Keratinocyte (primary cell): ENCODE measurements at regions not wholly inside any gene's neighbourhood (a gene's known extent, or its start where the extent isn't known, plus 50 kb on each side); places are given as distances from the start of the nearest gene placed in this dataset.

ENCODE experiments used
- CTCF ChIP-seq, 3 experiments: IDR thresholded peaks in 1 of 3; conservative IDR thresholded peaks in 1 of 3; optimal IDR thresholded peaks in 1 of 3; 2 replicates in 2 of 3; 3 replicates in 1 of 3; pipeline versions ENCODE3 to v1.5.1; 2011; ENCODE audit warnings: low read length in 3 of 3, mild to moderate bottlenecking in 3 of 3, moderate library complexity in 2 of 3, control low read depth in 1 of 3, inconsistent platforms in 1 of 3; ENCODE audit not compliant: insufficient read depth in 2 of 3; ENCODE audit errors: extremely low read depth in 1 of 3
- EZH2 ChIP-seq: IDR thresholded peaks from one replicate; pipeline ENCODE4 v1.6.1; 2012; ENCODE audit warnings: inconsistent platforms, mild to moderate bottlenecking, low read length, moderate library complexity

GRCh38 chr18:26746826-26747475 lies 118.6 kb downstream of the AQP4 start:
- no peak for TF ChIP-seq CTCF (optimal IDR thresholded peaks at IDR 0.05 in 1 of 3, IDR thresholded peaks at IDR 0.05 in 1 of 3, conservative IDR thresholded peaks at IDR 0.05 in 1 of 3; ENCODE audit: extremely low read depth in 1 of 3, insufficient read depth in 2 of 3, low read length in 3 of 3)
- no peak for TF ChIP-seq EZH2
